Heart left ventricle (tissue), 16 donors: ENCODE measurements at regions not wholly inside any gene's neighbourhood (a gene's known extent, or its start where the extent isn't known, plus 50 kb on each side); places are given as distances from the start of the nearest gene placed in this dataset.

Experiments used
- ATAC-seq, 4 donors: fragments of 200-7000 bp; cut with Tn5 transposase; one replicate each; pipeline ENCODE4 v1.9.1; 2020 to 2022; ENCODE audit warnings: moderate library complexity in 4 of 4, mild to moderate bottlenecking in 3 of 4, moderate number of reproducible peaks in 1 of 4
- DNase-seq, 5 donors: peaks; one replicate each; pipeline ENCODE4 v3.0.0-alpha.2; 2020
- H3K27ac ChIP-seq, 12 donors: fragments of 200-600 bp; sonication (generic) in 4 of 12; one replicate each; pipeline versions ENCODE4 v1.5.0 to v1.8.0; 2016 to 2022; ENCODE audit warnings: mild to moderate bottlenecking in 2 of 12
- H3K27me3 ChIP-seq, 9 donors: fragments of 200-600 bp; sonication (generic) in 2 of 9; one replicate each; pipeline versions ENCODE4 v1.5.1 to v1.8.0; 2016 to 2022; ENCODE audit warnings: mild to moderate bottlenecking in 3 of 9
- H3K36me3 ChIP-seq, 9 donors: fragments of 200-600 bp; sonication (generic) in 2 of 9; one replicate each; pipeline versions ENCODE4 v1.5.0 to v1.8.0; 2018 to 2022; ENCODE audit warnings: mild to moderate bottlenecking in 2 of 9
- H3K4me1 ChIP-seq, 12 donors: fragments of 200-600 bp; sonication (generic) in 4 of 12; one replicate each; pipeline versions ENCODE4 v1.5.0 to v1.8.0; 2016 to 2022; ENCODE audit warnings: mild to moderate bottlenecking in 3 of 12
- H3K4me3 ChIP-seq, 12 donors: fragments of 200-600 bp; sonication (generic) in 4 of 12; one replicate each; pipeline versions ENCODE4 v1.5.0 to v1.8.0; 2017 to 2022; ENCODE audit warnings: mild to moderate bottlenecking in 9 of 12, moderate library complexity in 4 of 12
- H3K9me3 ChIP-seq, 12 donors: fragments of 200-600 bp; sonication (generic) in 4 of 12; one replicate each; pipeline versions ENCODE4 v1.5.0 to v1.8.0; 2016 to 2022; ENCODE audit warnings: mild to moderate bottlenecking in 1 of 12
- CTCF ChIP-seq, 12 donors: fragments of 200-600 bp; sonication (generic) in 4 of 12; IDR thresholded peaks; one replicate each; pipeline versions ENCODE4 v1.5.0 to v1.8.0; 2018 to 2022; ENCODE audit warnings: antibody characterized with exemption in 12 of 12, mild to moderate bottlenecking in 5 of 12
- POLR2A ChIP-seq, 2 donors: fragments of 450-650 bp; IDR thresholded peaks; one replicate each; pipeline ENCODE4 v1.6.1; 2017; ENCODE audit warnings: antibody characterized with exemption in 2 of 2, mild to moderate bottlenecking in 2 of 2, moderate library complexity in 2 of 2
- WGBS, 4 donors: extraction: QIAGEN DNeasy Blood & Tissue Kit in 2 of 4; methylation state at CpG; one replicate each; pipeline versions ENCODE4 v1.1.5 to v1.1.7; 2013 to 2018; 5-methylcytosine and 5-hydroxymethylcytosine counted together
- intact Hi-C, 10 donors: fragments of 100-400 bp; cut with DNase I; formaldehyde crosslinking; loops; one replicate each; pipeline versions ENCODE4 v1.11.1 to v1.14.2; 2022
- donor health status: ischemic (EF 13 %, LVEDD 7.1; RV severe dilation, severe dysfunction).
- donor health status: healthy with polysubstance abuse.
- donor health status: DM: no; HTN: yes; CAD: no.
- donor health status: DM: no; HTN: no; CAD: no.
- donor health status: ischemic (EF 25% LVEDD 6.9; RV normal size, moderate dysfunction).
- donor health status: ischemic (EF 25% LVEDD 5.7; RV mildly dilated, moderate dysfunction).
- donor health status: healthy.
- donor health status: DM: yes; HTN: yes; CAD: no.
- donor health status: ischemic (EF 35%, LVEDD 5.7; RV mildly dilated, moderate dysfunction).
- donor health status: nonischemic (EF 11% LVEDD 7.7; RV severe dilation, severe dysfunction).
- donor health status: DM: yes; HTN: yes; CAD: no.
- donor health status: PGD.
- donor health status: ischemic (EF 29% LVEDD 5.4; RV normal size, mild dysfunction).
- donor health status: nonischemic (EF 23%, LVEDD 6.1; RV moderate dilation, normal function).

DNA sequence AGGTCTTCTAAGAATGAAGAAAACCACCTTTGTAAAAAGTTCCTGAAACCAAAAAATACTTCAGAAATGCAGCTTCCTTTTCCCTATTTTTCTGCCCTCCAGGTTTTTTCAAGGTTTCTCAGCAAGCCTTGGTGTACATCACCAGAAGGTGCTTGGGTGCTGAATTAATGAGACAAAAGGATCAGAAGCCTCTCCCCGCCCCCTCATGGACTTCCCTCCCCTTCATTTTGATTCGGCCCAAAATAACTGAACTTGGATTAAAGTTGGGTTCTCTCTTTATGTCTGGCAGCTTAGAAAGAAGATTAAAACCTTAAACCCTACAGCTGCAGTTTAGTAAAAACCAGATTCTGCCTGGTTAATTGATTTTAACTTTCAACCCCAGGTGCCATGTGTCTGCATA is 121.7 kb upstream of the ERCC4 start:
- H3K27me3 ChIP-seq, result no peaks in the 10 kb centered on the region
- no peak for TF ChIP-seq CTCF (IDR thresholded peaks at IDR 0.05)
- TF ChIP-seq POLR2A (IDR thresholded peaks at IDR 0.05), result no peak
- no peak for ATAC-seq
- H3K36me3 ChIP-seq, result no peaks in the 10 kb centered on the region
- WGBS, 4 donors, result 61 to 71% (median 64%) methylated on average over 2 of the region's 2 CpGs
- H3K27ac ChIP-seq, result no peak overlapping the region
- no peak for DNase-seq
- intact Hi-C loops, result no loop called here
- peaks cover 0 to 23% (median 11%) of the 10 kb centered on the region in 12 donors for H3K4me1 ChIP-seq
- H3K4me3 ChIP-seq, result no peak overlapping the region
- no peaks in the 10 kb centered on the region for H3K9me3 ChIP-seq

DNA sequence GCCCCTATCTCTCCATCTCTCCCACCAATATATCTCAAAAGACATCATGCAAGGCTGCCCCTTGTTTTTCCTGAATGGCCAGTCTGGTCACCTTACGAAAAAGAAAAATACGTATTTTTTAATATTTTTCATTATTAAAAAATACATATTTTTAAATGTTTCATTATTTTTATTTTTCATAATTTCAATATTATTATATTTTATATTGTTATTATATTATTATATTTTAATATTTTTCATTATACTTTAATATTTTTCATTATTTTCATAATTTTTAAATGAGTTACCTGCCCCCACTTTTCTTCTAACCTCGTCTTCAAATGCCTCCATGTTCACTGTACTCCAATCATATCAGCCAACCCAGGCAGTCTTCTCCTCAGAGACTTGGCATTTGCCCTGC is 116.0 kb upstream of the ERCC4 start:
- no peak overlapping the region for H3K27ac ChIP-seq
- WGBS, 4 donors, result 81 to 87% (median 87%) methylated on average over 3 of the region's 3 CpGs
- H3K4me3 ChIP-seq, result no peak overlapping the region
- ATAC-seq (no peak), DNase-seq (no peak)
- TF ChIP-seq POLR2A (IDR thresholded peaks at IDR 0.05), result no peak
- no peak for TF ChIP-seq CTCF (IDR thresholded peaks at IDR 0.05)
- H3K27me3 ChIP-seq, result no peaks in the 10 kb centered on the region
- no peaks in the 10 kb centered on the region for H3K4me1 ChIP-seq
- H3K36me3 ChIP-seq, result no peaks in the 10 kb centered on the region
- intact Hi-C loops, result no loop called here
- no peaks in the 10 kb centered on the region for H3K9me3 ChIP-seq

GRCh38 chr16:13805951-13806350 is 114.0 kb upstream of the ERCC4 start:
- ATAC-seq, result no peak
- Histone ChIP-seq H3K4me3 (no peak overlapping the region), H3K27ac (no peak overlapping the region), H3K27me3 (peaks cover 0 to 9% (median 0%) of the 10 kb centered on the region in 9 donors), H3K9me3 (no peaks in the 10 kb centered on the region), H3K36me3 (no peaks in the 10 kb centered on the region), H3K4me1 (no peaks in the 10 kb centered on the region)
- 82 to 88% (median 87%) methylated on average over 4 of the region's 4 CpGs for WGBS, 4 donors
- DNase-seq, result no peak
- no peak for TF ChIP-seq POLR2A (IDR thresholded peaks at IDR 0.05)
- no peak for TF ChIP-seq CTCF (IDR thresholded peaks at IDR 0.05)
- intact Hi-C loops, result no loop called here

DNA sequence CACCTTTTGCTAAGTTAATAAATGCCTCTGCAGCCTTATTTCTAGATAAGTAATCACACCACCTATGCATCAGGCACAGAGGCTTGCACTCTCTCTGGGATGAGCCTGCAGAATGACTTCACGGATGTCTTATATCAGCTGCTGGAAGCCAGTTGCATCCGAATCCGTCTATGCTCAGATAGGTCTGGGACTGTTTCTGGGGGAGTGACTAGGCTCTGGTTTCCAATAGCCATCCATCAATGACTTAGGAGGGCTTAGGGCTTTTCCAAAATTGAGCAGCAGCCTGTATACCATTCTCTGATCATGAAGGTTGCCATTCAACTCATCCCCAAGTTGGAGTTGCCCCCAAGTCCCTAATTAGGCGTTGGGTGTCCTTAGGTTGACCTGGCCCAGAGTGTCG is 113.3 kb upstream of the ERCC4 start:
- Histone ChIP-seq H3K27me3 (peaks cover 0 to 9% (median 0%) of the 10 kb centered on the region in 9 donors), H3K27ac (no peak overlapping the region), H3K36me3 (no peaks in the 10 kb centered on the region), H3K4me1 (no peaks in the 10 kb centered on the region), H3K4me3 (no peak overlapping the region), H3K9me3 (no peaks in the 10 kb centered on the region)
- TF ChIP-seq CTCF (IDR thresholded peaks at IDR 0.05) (no peak), POLR2A (IDR thresholded peaks at IDR 0.05) (no peak)
- DNase-seq (no peak), ATAC-seq (no peak)
- intact Hi-C loops, result no loop called here
- WGBS, 4 donors, result 70 to 81% (median 75%) methylated on average over 5 of the region's 5 CpGs
